Thyroid gland (tissue), 4 donors: ENCODE measurements at regions not wholly inside any gene's neighbourhood (a gene's known extent, or its start where the extent isn't known, plus 50 kb on each side); places are given as distances from the start of the nearest gene placed in this dataset.

Experiments
- CTCF ChIP-seq, 6 experiments: fragments of 200-600 bp in 3 of 6; fragments of 450-650 bp in 3 of 6; sonication (generic) in 3 of 6; IDR thresholded peaks; one replicate each; pipeline ENCODE4 v1.5.1; 2016 to 2019; ENCODE audit warnings: antibody characterized with exemption in 6 of 6, mild to moderate bottlenecking in 2 of 6, inconsistent platforms in 1 of 6, moderate library complexity in 1 of 6
- POLR2A ChIP-seq, 2 donors: fragments of 450-650 bp; IDR thresholded peaks; one replicate each; pipeline ENCODE4 v1.6.1; 2017; ENCODE audit warnings: antibody characterized with exemption in 2 of 2, mild to moderate bottlenecking in 2 of 2, moderate library complexity in 1 of 2

GRCh38 chr3:23076437-23076836, 126.7 kb upstream of the UBE2E2 start:
- TF ChIP-seq CTCF (IDR thresholded peaks at IDR 0.05) (no peak), POLR2A (IDR thresholded peaks at IDR 0.05) (no peak)
